HG03565 (cell line): ENCODE measurements at regions not wholly inside any gene's neighbourhood (a gene's known extent, or its start where the extent isn't known, plus 50 kb on each side); places are given as distances from the start of the nearest gene placed in this dataset.
"Not testable (repeated sequence)": the region's sequence is repeated elsewhere in the genome, so short reads cannot be mapped to it uniquely, and the experiment has no call there.

Experiments used
- ATAC-seq: cut with Tn5 transposase; IDR thresholded peaks from one replicate; pipeline ENCODE4 v1.9.1; 2021; ENCODE audit warnings: mild to moderate bottlenecking, moderate library complexity; ENCODE audit not compliant: unreplicated experiment

DNA sequence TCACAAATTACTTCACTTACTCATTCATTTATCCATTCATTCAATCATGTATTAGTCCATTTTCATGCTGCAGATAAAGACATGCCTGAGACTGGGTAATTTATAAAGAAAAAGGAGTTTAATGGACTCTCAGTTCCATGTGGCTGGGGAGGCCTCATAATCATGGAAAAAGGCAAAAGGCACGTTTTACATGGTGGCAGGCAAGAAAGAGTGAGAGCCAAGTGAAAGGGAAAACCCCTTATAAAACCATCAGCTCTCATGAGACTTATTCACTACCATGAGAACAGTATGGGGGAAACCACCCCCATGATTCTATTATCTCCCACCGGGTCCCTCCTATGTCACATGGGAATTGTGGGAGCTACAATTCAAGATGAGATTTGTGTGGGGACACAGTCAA, 452.0 kb downstream of the MIAT start:
- not testable (repeated sequence) for ATAC-seq

DNA sequence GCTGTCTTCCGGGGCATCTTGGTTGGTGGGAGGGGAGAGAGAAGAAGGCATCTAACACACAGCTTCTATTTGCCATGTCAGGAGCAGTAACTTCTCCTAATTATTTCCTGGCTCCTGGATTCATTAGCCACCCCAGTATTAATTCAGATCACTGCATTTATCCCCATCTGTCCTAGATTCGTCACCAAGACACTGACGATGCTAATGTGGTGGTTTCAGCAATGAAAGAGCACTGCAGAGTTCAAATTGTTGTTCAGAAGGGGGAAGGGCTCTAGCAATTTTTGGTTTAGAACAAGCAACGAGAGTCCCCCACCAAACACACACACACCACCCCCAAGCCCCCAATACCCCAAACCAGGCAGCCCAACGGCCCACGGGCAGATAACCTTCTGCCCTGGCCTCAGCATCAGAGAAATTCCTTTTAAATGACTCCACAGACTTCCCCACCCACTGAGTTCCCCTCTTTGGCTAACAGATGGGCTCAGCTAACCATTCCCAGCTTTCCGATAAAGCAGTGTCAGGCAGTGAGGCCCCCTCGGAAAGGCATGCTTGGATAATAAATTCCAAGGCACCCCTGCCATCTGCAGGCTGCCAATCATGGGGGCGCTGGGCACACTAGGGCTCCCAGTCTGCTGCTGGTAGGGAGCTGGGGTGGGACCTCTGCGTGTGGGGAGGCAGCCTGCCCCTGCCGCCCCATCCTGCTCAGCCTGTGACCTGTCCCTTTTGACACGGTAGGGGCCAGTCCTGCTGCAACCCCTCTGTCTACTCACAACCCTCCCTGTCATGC, 453.5 kb downstream of the MIAT start:
- no peak for ATAC-seq

DNA sequence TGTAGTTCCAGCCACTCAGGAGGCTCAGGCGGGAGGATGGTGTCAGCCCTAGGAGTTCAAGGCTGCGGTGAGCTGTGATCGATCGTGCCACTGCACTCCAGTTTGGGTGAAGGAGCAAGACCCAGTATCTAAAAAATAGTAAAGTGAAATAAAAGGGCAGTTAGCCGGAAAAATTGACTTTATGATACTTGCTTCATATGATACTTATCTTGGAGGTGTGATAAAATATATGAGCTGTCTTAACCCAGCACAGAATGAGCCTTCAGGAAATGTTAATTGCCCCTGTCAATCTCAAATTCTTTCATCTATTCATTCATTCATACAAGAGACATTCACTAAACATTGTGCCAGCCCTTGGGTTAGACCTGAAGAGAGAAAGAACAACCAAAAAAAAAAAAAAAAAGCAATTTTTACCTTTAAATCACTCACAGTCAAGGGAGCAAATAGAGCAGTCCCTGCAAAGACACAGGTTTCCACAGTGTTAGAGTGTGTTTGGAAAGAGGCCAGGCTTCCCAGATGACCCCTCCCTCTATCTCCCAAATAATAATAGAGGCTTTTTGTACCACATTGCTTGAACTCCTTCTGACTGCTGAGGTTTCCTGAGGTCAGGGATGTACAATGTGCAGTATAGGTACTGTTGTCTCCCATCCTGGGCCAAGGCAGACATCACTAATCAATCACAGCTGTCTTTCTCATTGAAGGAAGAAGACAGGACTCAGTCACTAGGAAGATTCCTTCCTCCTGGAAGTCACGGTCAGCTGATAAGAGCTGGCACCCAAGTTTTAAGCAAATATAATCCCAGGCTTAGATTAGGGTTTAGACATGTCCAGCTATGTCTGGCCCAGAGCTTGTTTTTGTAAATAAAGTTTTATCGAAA, 454.6 kb downstream of the MIAT start:
- ATAC-seq: no peak

DNA sequence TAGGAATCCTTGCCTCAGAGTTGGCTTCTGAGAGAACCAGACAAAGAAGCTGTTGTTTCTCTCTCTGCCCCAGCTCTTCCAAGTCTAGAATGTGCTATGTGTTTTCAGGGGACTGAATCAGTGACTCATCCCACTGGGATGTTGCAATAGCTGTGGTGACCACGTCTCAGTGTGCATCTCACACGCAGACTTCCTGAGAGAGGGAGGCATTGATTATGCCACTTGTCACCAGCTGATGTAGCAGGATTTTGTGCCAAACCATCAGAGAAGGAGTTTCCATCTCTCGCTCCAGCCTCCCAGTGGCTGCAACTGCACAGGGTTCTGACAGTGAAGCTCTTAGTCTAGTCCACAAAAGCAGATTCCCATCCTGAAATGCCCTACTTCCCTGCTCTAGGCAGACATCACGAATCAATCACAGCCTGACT, 455.8 kb downstream of the MIAT start:
- ATAC-seq: no peak

DNA sequence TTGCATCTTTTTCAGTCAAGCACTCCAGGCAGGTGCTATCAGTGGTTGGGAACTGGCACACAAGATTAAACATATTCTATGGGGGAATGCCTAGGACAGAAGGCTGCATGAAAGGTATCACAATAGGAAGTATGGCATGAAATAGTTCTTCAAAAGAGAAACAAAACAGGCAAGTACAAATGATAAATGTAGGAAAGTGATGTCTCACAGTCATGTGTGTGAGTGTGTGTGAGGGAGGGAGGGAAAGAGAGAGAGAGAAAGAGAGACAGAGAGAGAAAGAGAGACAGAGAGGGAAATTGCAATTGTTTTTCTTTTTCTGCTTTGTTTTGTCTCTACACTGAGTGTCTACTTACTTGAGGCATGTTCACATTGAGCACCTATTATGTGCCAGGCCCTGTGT, 456.3 kb downstream of the MIAT start:
- no peak for ATAC-seq

DNA sequence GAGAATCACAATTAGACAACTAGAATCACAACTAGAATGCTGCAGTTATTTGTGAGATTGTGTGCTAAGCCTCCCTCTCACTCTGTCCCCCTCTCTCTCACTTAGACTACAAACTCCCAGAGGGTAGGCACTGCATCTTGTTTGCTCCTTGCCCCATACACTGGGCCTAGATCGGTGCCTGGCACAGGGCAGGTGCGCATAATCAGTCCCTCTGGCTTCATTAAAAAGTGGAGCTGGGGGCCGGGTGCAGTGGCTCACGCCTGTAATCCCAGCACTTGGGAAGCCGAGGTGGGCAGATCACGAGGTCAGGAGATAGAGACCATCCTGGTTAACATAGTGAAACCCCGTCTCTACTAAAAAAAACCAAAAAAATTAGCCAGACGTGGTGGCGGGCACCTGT, 456.8 kb downstream of the MIAT start:
- ATAC-seq: no peak

DNA sequence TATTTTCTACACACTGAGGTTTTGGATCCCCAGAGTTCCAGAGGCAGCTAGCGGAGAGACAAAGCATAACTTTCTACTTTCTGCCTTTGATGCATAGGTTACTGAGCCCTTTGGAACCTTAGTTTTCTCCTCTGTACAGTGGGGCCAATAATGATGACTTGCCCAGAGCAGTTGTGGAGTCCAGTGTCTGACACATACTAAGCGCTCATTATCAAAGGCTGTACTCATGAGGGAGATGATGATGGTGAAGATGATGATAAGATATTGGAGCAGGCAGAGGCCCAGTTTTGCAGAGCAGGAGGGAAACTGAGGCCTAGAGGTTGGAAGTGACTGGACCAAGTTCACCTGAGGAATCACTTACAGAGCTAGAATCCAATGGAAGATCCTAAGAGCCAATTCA, 458.0 kb downstream of the MIAT start:
- no peak for ATAC-seq

DNA sequence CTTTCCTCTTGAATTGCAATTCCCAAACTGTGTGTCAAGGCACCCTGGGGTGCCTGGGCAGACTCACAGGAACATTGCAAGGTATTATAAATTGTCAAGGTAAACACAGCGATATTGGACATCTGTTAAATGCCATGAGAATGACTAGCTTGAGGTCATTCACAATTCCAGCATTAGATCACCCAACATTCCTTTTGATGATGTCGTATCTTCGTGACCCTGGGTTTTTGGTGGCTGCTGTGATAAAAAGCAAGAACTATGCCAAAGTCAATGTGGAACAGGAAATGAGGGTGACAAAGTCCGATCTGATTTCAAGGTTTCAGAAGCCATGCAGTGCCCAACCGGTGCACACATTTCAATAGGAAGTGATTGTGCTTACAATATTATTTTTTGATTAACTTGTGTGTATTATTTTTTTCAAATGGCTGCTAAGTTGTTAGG, 458.4 kb downstream of the MIAT start:
- no peak for ATAC-seq

DNA sequence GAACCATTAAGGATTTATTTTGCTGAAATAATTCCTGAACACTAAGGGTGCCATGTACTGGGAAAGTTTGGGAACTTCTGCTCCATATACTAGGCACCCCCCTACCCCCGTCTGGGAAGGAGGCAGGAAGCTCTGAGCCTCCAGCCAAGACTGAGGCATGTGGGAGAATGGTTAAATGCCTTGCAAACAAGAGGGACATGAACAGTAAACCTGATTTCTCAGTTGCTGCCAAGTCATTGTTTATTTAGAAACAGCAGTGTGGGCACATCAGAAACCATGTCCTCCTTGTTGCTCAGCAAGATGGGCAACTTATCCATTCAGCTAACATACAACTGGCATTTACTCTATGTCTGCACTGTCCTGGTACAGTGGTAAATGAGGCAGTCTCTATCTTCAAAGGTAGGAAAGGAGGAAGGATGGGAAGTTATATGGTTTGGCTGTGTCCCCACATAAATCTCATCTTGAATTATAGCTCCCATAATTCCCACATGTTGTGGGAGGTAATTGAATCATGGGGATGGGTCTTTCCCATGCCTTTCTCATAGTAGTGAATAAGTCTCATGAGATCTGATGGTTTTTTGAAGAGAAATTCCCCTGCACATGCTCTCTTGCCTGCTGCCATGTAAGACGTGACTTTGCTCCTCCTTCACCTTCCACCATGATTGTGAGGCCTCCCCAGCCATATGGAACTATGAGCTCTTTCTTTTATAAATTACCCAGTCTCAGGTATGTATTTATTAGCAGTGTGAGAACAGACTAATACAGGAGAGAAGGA, 459.1 kb downstream of the MIAT start:
- no peak for ATAC-seq

DNA sequence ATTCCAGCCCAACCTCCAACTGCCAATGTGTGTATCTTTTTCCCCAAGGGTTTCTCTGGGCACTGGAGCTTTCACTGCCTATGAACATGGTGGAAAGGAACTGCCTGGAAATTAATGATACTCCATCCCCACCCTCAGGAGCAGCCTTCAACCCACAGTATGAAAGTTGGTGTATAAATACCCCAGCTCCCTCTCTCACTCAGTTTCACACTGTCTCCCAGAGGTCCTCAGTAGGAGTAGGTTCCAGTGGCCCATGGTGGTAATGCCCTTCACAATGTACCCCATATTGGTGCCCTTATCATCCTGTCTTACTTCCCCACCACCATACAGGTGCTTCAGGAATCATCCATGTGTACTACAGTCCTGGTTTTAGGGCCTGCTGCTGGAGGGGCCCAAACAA, 462.6 kb downstream of the MIAT start:
- no peak for ATAC-seq

DNA sequence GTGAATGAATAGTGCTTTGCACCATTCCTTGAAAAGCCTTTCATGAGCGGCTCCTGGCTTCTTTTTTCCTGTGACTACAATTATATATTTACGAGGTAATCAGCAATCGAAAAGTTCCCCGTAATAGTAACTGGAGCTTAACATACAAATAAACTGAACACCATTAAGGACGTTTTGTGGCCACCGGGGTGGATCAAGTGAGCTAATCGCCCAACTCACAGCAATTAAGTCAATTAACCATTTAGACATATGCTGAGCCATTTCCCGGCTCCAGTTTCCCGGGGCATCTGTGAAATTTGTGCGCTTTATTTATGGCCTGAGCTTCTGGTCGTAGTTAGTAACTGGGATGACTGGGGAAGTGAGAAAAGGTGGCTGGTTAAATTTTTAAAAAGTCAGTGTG, 465.2 kb downstream of the MIAT start:
- no peak for ATAC-seq

DNA sequence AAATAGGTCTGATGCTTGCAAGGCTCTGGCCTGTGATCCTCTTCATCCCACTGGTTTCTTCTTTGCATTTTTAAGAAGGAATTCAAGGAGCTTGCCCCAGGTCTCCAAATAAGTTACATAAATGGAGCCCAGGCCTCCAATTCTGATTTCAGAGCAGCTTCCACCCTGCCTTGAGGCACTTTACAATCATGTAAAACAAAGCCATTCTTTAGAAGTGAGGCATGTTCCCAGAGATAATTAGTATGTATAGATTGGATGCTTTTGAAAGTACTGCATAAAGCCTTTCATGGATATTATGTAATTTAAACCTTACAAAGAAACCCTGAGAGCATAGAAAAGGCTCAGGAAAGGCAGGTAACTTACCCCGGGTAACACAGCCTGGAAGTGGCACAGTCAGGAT, 466.5 kb downstream of the MIAT start:
- no peak for ATAC-seq

DNA sequence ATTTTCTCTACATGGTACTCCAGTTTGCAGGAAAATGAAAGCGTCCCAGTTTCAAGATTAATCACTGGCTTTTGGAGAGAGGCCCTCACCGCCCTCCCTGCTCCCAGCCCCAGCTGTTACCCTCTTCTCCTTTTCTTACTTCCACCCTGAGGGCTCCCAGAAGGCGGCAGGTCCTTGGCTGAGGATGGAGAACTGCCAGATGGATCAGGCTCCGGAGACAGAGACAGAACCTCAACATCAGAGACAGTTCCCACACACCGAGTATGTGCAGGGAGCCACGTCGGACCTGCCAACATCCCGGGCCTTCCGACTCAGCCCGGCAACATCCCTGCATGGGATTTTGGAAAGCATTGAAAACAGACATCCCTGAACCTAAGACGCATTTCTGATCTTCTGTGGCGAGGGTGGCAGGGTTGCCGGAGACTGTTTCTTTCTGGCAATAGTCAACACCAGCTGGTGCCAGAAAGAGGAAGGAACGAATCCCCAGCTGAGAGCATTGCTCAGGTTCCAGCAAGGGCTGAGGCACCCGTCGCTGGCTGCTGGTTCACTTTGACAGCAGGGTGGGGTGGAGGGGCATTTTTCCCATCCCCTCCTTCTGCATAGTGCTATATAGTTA, 467.1 kb downstream of the MIAT start:
- no peak for ATAC-seq

DNA sequence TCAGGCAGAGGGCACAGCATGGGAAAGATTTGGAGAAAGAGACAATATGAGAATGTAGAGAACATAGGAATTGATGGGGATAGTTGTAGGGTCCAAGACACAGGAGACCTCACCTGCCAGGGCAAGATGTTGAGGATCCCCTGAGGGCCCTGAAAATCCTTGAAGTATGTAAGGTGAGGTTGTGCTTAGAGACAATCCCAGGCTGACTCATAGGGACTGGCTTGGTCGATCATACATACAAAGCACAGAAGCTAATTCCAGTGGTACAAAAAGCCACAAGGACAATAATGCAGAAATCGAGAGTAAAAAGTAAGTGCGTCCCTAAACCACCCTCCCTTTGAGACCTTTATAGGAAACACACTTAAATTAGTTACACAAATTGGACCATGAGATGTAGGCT, 468.2 kb downstream of the MIAT start:
- ATAC-seq: no peak

DNA sequence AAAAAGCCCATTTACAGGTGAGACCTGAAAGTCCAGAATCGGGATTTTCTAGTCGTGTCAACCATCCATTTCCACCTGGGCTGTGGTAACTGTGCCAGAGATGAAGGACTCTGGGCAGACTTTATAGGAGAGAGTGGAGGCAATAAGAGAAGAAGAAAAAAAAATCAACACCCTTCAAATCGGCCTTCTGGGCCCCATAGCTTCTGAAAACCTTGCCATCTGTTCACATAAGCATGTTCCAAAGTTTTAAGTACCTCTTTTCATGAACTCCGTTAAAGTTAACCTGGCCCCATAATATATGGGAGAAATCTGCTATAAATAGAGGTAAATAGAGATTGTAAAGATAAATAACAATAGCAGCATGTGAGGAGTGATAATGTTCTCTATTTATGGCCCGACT, 470.5 kb downstream of the MIAT start:
- no peak for ATAC-seq

DNA sequence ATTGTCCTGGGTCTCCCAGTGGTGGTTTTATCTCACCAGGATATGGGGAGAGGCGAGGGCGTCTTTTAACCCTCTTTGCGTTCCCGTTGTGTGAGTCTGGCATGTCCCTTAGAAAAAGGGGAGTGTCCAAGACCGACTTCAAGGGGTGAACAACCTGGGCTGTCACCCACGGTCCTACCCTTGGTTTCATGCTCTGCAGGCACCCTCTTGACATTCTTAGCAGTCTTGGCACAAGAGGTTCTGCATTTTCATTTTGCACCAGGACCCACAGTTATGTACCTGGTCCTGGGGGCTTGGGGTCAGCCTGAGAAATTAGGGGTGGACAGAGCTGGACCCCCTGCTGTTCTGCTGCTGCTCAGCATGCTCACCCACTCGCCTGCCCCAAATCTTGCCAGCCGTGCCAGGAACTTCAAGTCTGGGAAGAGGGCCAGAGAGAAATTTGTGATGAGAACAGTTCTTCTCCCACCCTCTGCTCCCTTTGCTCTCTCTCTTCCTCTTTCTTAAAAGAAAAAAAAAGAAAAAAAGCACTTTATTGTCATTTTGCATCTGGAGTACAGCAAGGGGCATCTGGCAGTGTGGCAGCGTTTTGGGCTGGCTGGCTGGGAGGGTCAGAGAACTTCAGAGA, 471.2 kb downstream of the MIAT start:
- no peak for ATAC-seq

DNA sequence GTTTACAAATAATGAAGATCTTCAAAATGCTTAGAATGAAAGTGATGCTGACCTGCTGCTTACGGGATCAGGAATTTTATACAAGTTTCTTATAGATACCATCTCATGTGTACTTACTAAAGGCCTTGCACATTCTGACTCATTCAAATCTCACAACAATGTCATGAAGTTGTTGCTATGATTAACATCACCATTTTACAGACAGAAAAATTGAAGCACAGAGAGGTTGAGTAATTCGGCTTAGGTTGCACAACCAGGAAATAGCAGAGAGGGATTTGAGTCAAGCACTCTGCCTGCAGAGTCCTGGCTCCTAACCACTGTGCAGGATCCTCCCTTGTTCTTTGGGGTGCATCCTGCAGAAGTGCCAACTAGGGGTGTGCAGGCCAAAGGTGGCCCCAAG, 471.9 kb downstream of the MIAT start:
- no peak for ATAC-seq

DNA sequence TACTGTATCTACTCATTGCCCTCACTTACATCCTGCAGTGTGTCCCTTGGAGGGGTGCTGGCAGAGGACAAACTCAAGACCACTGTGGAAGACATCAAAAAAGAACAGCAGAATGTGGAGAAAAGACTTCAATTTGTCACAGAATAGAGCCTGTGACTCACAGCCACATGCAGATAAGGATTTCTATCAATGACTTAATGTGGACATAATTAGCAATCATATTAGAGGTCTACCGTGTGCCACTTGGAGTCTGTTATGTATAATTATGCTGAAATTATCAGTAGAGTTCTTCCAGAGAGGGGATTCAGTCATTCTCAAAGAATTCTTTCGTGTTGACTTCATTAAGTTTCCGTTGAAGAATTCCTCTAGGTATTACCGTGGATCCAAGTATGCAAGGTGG, 473.5 kb downstream of the MIAT start:
- ATAC-seq: no peak

DNA sequence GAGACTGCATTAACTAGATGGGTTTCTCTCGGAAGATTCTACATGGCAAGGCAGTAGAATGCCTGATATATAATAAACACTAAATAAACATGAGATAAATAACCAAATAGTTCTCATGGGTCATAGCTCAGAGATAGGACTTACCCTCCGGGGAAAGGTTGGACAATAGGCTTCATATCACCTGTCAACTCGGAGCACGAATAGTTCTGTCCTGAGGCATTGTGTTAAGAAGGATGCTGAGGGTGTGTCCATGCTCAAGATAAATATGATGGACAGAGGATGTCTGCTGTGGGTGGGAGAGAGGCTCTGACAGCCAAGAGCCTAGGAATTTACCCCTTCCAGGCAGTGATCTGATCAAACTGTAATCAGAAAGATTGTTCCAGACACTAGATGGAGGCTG, 474.0 kb downstream of the MIAT start:
- ATAC-seq: no peak

DNA sequence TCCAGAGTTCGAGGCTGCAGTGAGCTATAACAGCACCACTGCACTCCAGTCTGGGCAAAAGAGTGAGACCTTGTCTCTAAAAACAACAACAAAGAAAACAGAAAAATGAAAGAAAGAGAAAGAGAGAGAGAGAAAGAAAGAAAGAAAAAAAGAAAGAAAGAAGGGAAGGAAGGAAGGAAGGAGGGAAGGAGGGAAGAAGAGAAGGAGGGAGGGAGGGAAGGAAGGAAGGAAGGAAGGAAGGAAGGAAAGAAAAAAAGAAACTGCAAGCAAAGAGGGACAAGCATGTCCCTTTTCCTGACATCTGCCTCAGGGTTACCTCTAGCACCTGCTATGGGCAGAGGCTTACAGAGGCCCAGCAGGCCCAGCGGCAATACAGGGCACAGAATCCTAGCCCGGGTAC, 475.0 kb downstream of the MIAT start:
- no peak for ATAC-seq

DNA sequence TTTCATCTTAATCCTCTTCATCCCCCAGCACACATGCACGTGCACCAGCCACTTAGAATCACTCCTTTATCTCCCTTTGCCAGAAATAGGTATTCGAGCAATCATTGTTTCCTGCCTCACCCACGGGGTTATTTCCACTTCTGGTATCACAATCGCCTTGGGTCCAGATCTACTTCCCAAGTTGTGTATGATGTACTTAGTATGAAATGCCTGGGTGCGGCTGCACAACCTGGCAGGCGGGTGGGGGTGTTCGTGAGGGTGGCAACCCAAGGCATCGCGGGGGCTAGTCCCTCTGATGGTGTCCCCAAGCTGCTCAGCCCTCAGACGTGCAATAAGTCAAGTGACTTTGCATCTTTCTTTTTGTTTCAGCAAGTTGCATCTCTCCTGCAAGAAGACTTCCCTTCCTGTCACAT, 475.6 kb downstream of the MIAT start:
- ATAC-seq: no peak
